SU-DHL-6 (cell line): ENCODE measurements at regions not wholly inside any gene's neighbourhood (a gene's known extent, or its start where the extent isn't known, plus 50 kb on each side); places are given as distances from the start of the nearest gene placed in this dataset.

Source experiments
- EZH2phosphoT487 ChIP-seq: fragments of 200-600 bp; sonication (generic), shearing (Covaris generic); conservative IDR thresholded peaks from 2 replicates; pipeline ENCODE4 v1.6.1; 2018; ENCODE audit warnings: mild to moderate bottlenecking, antibody characterized with exemption, low read length, moderate library complexity, mixed read lengths
- TF ChIP-seq, protein P1 (sequence below): fragments of 200-600 bp; sonication (generic); IDR thresholded peaks from one replicate; pipeline ENCODE4 v1.5.1; 2017; ENCODE audit warnings: antibody characterized with exemption, mild to moderate bottlenecking, low read length, moderate library complexity; ENCODE audit not compliant: insufficient read depth, poor library complexity, severe bottlenecking

DNA sequence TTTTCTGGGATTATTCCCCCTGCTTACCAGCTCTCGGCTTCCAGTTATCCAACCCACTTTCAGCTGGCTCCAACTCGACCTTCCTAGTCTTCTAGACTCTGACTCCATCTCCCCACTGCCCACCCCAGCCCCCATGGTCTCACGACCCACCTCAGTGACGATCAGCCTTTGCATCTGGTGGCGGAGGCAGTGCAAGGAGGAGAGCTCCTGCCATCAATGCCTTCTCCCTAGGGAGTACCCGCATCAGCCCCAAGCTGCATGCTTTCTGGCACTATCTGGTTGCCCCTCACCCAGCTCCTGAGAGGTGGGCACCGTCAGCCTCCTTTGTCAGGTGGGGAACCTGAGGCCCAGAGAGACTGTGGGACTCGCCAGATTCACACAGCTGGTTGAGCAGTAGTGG, 72.6 kb upstream of the RPL38 start:
- TF ChIP-seq, protein P1, sequence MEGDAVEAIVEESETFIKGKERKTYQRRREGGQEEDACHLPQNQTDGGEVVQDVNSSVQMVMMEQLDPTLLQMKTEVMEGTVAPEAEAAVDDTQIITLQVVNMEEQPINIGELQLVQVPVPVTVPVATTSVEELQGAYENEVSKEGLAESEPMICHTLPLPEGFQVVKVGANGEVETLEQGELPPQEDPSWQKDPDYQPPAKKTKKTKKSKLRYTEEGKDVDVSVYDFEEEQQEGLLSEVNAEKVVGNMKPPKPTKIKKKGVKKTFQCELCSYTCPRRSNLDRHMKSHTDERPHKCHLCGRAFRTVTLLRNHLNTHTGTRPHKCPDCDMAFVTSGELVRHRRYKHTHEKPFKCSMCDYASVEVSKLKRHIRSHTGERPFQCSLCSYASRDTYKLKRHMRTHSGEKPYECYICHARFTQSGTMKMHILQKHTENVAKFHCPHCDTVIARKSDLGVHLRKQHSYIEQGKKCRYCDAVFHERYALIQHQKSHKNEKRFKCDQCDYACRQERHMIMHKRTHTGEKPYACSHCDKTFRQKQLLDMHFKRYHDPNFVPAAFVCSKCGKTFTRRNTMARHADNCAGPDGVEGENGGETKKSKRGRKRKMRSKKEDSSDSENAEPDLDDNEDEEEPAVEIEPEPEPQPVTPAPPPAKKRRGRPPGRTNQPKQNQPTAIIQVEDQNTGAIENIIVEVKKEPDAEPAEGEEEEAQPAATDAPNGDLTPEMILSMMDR: no peak
- no peak for TF ChIP-seq EZH2phosphoT487
